Epithelial cell of esophagus (primary cell): ENCODE measurements at regions not wholly inside any gene's neighbourhood (a gene's known extent, or its start where the extent isn't known, plus 50 kb on each side); places are given as distances from the start of the nearest gene placed in this dataset.
A peak's percentile ranks its signal among the peaks of the same experiment; 100 is the strongest.

ENCODE experiments used
- DNase-seq: peaks from one replicate; pipeline ENCODE4 v3.0.0; 2010; ENCODE audit warnings: low read depth
- H3K4me3 ChIP-seq: 2 replicates; pipeline ENCODE4 v1.5.1; 2011; ENCODE audit warnings: mild to moderate bottlenecking, low read length, control low read depth
- CTCF ChIP-seq: IDR thresholded peaks from 2 replicates; pipeline ENCODE4 v1.5.1; 2011; ENCODE audit warnings: low read depth, mild to moderate bottlenecking, low read length, control low read depth, inconsistent platforms; ENCODE audit not compliant: insufficient read depth; ENCODE audit errors: missing control alignments

GRCh38 chr14:76696361-76696760 lies 64.9 kb upstream of the VASH1 start:
- no peak for DNase-seq
- H3K4me3 ChIP-seq: no peak overlapping the region
- TF ChIP-seq CTCF: no peak

DNA sequence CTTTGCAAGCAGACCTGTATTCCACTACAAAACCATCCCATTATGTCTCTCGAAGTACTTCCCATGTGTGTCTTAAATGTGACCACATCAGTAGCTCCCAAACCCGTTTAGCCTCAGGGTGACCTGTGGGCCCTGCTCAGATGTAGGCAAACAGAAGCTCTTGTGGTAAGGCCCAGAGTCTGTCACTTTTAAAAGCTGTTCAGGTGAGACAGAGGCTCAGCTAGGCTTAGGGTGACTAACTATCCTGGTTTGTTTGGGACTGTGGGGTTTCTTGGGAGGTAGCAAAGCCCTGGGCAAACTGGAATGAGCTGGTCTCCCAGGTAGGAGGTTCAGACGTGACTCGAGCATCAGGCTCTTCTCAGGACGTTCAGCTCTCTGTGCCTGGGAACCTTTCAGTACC lies 64.5 kb upstream of the VASH1 start:
- DNase-seq: peak; percentile 63
- H3K4me3 ChIP-seq: no peak overlapping the region
- no peak for TF ChIP-seq CTCF

DNA sequence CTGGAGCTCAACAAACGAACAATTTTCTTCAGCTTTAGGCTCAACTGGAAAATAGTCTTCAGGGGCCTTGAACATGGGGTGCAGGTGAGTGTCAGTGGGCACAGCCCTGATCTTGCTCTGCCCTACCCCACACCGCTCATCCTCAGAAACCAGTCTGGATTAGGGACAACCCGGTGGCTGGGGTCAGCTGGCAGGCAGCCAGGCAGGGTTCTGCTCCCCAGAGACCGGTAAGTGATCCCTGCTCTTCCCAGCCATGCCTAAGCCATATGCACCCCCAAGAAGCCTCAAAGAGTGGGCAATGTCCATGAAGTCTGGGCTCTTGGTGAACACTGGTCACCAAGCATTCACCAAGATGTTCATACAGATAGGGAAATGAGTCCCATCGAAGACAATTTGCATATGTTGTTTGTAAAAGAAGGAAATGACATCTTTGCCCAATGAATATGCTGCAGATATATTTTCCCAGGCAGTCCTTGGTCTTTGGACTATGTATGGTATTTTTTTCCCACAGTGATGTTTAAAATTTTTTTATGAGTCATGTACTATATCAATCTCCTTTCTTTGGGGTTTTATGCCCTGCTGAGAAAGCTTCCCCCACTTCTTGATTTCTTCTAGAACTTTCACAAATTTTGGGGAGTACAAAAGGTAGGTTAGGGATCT lies 63.9 kb upstream of the VASH1 start:
- TF ChIP-seq CTCF: no peak
- no peak for DNase-seq
- no peak overlapping the region for H3K4me3 ChIP-seq

GRCh38 chr14:76698191-76698590 lies 63.1 kb upstream of the VASH1 start:
- no peak overlapping the region for H3K4me3 ChIP-seq
- no peak for TF ChIP-seq CTCF
- no peak for DNase-seq

GRCh38 chr14:76698631-76699030 lies 62.6 kb upstream of the VASH1 start:
- no peak overlapping the region for H3K4me3 ChIP-seq
- DNase-seq: no peak
- TF ChIP-seq CTCF: no peak

GRCh38 chr14:76699209-76699938 lies 61.9 kb upstream of the VASH1 start:
- DNase-seq: no peak
- no peak overlapping the region for H3K4me3 ChIP-seq
- TF ChIP-seq CTCF: no peak
